Ovary (tissue), 3 donors: ENCODE measurements at regions not wholly inside any gene's neighbourhood (a gene's known extent, or its start where the extent isn't known, plus 50 kb on each side); places are given as distances from the start of the nearest gene placed in this dataset.

ENCODE experiments used
- POLR2A ChIP-seq: fragments of 450-650 bp; IDR thresholded peaks from one replicate; pipeline ENCODE4 v1.6.1; 2017; ENCODE audit warnings: antibody characterized with exemption, mild to moderate bottlenecking, moderate library complexity
- TF ChIP-seq, protein P1 (sequence below), 3 donors: fragments of 450-650 bp in 2 of 3; fragments of 200-600 bp in 1 of 3; IDR thresholded peaks; one replicate each; pipeline versions ENCODE4 v1.5.1 to v1.8.0; 2016 to 2022; ENCODE audit warnings: antibody characterized with exemption in 3 of 3, mild to moderate bottlenecking in 1 of 3
- donor health status: DM: no; HTN: no; CAD: no.

DNA sequence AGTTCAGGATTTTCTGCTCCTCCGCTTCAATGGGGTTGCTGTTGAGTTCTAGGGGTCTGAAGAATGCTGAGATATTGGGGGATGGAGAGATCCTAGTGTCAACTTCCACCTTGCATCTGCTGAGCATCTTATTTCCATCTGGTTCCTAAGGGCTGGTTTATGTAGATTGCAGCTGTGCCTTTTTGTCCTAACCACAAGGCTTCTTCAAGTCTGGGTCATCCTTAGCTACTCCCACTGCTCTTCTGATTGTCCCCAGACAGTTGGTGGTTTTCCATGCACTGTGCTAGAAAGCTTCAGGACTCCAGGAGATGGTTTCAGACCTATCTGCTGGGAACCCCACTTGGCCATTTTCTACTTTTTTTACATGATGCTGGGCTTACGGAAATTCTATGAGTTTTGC lies 125.0 kb downstream of the IL20RB start:
- TF ChIP-seq, protein P1, sequence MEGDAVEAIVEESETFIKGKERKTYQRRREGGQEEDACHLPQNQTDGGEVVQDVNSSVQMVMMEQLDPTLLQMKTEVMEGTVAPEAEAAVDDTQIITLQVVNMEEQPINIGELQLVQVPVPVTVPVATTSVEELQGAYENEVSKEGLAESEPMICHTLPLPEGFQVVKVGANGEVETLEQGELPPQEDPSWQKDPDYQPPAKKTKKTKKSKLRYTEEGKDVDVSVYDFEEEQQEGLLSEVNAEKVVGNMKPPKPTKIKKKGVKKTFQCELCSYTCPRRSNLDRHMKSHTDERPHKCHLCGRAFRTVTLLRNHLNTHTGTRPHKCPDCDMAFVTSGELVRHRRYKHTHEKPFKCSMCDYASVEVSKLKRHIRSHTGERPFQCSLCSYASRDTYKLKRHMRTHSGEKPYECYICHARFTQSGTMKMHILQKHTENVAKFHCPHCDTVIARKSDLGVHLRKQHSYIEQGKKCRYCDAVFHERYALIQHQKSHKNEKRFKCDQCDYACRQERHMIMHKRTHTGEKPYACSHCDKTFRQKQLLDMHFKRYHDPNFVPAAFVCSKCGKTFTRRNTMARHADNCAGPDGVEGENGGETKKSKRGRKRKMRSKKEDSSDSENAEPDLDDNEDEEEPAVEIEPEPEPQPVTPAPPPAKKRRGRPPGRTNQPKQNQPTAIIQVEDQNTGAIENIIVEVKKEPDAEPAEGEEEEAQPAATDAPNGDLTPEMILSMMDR (IDR thresholded peaks at IDR 0.05): no peak
- no peak for TF ChIP-seq POLR2A
